Stimulated activated CD4-positive, alpha-beta T cell treated with anti-CD3 and anti-CD28 coated beads, Interleukin-1b, Interleukin-23, amount 100 ng/mL, for 4 hours (primary cell): ENCODE measurements at regions not wholly inside any gene's neighbourhood (a gene's known extent, or its start where the extent isn't known, plus 50 kb on each side); places are given as distances from the start of the nearest gene placed in this dataset.
"Not testable (repeated sequence)": the region's sequence is repeated elsewhere in the genome, so short reads cannot be mapped to it uniquely, and the experiment has no call there.

ENCODE experiments used
- DNase-seq, 2 donors: peaks; one replicate each; pipeline ENCODE4 v3.0.0-alpha.2; 2020; ENCODE audit warnings: low read depth in 2 of 2

GRCh38 chr2:82109418-82109817 is 1804.9 kb upstream of the LRRTM1 start:
- DNase-seq = no peak

DNA sequence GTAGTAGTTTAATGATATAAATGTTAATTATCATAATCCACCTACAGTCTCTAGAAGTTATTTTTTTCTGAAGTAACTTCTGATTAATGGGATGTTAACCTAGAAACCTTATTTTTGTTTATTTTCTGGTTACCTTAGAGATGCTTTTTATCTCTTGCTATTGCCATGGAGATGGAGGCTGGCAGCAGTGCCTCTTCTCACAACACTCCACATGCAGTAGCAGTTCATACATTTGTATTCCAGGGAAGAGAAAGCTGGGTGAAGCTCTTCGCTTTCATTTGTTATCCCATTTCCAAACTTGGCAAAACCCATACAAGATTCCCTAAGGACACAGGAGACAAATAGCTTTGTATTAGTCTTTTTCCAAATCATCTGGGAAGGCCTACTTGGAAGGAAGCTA is 1794.1 kb upstream of the LRRTM1 start:
- no peak for DNase-seq

- DNase-seq = no peak
Observed at GRCh38 chr2:82089518-82089917, 1785.0 kb upstream of the LRRTM1 start.

DNA sequence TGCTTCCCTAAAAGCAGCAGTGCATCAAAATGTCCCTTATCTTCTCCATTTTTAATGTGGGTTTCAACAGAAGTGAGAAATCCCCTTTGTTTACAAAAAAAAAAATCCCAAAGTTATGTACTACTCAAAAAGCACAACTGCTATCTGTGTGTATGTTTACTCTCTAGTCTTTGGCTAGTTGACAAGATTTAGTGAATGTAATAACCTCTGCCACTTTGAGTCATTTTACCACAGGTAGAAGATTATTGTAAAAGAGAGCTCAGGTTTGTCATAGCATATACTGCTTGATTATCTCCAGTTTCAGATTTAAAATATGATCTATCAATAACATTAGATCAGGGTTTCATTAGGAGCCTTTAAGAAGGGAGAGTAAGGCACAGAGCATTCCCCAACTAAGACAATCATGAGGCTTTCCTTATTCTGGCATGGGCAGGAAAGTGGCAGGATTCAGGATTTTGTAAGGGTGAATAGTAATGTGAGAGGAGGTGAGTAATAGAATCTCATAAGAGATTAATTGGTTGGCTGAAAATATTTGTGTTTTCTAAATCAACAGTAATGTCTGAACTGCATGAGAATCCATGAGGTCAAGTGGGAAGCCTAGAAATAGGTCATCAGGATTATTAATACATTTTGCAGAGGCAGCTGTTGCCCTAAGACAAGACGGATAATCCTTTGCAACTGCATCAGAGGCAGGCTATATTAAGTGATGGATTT is 1780.3 kb upstream of the LRRTM1 start:
- no peak for DNase-seq

- no peak for DNase-seq
Observed at GRCh38 chr2:82075875-82076274, 1771.3 kb upstream of the LRRTM1 start.

- DNase-seq = no peak
Observed at GRCh38 chr2:82062463-82062862, 1757.9 kb upstream of the LRRTM1 start.

GRCh38 chr2:82055846-82056245 is 1751.3 kb upstream of the LRRTM1 start:
- DNase-seq = no peak

GRCh38 chr2:82043867-82044266 is 1739.3 kb upstream of the LRRTM1 start:
- no peak for DNase-seq

DNA sequence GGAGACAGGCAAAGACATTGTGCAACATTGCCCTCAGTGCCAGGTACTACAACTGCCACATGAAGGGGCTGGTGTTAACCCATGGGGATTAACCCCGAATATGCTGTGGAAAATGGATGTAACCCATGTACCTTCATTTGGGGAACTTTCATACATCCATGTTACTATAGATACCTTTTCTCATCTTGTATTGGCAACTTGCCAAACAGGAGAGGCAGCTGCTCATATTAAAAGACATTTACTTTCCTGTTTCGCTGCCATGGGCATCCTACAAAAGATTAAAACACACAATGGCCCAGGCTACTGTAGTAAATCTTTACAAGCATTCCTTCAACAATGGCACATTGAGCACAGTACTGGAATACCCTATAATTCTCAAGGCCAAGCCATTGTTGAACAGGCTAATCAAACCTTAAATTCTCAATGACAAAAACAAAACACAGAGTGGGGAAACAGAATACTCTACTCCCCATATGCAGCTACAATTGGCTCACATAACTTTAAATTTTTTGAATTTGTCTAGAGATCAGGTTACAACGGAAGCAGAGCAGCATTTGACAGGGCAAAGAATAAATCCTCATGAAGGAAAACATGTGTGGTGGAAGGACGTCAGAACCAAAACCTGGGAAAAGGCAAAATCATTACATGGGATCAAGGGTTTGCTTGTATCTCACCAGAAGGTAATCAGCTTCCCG is 1723.5 kb upstream of the LRRTM1 start:
- DNase-seq = no peak

DNA sequence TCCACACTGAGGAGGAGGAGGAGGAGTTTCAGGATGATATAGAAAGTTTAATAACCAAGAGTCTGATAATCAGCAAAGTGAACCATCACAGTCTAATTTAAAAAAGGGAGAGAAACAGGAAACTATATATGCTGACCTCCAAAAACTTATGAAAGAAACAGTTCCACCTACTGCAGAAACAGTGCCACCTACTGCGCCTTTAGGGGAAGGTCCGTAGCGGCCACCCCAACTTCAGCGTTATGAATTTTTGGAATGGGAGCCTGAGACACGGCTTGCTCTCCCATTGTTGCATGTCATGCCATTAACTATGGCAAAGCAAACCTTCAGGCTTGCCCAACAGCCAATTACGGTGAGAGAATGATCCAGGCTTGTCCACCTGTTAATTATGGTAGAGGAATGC is 1719.2 kb upstream of the LRRTM1 start:
- no peak for DNase-seq

DNA sequence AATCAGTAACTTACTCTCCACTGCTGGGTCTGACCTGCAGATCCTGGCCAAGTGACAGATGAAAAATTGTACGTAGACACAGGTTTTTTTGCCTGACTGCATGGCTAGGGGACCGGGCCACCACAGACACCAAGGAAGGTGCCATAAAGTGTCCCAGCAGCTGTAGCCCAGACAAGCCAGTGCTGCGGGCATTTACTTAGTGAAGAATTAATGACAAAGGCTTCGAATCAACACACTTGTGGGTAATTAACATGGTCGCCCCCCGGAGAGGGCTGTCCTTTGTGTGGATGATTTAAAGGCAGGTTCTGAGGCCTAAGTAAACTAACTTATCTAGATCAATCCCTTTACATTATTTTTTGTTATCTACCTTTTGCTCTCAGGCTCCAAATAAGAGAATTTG is 1709.1 kb upstream of the LRRTM1 start:
- no peak for DNase-seq

GRCh38 chr2:82007071-82007664 is 1702.6 kb upstream of the LRRTM1 start:
- DNase-seq = no peak

- not testable (repeated sequence) for DNase-seq
Observed at GRCh38 chr2:82005889-82006288, 1701.3 kb upstream of the LRRTM1 start.

GRCh38 chr2:82001614-82002013 is 1697.1 kb upstream of the LRRTM1 start:
- no peak for DNase-seq

GRCh38 chr2:82000606-82001005 is 1696.1 kb upstream of the LRRTM1 start:
- DNase-seq = no peak

- no peak for DNase-seq
Observed at GRCh38 chr2:81996332-81996731, 1691.8 kb upstream of the LRRTM1 start.

DNA sequence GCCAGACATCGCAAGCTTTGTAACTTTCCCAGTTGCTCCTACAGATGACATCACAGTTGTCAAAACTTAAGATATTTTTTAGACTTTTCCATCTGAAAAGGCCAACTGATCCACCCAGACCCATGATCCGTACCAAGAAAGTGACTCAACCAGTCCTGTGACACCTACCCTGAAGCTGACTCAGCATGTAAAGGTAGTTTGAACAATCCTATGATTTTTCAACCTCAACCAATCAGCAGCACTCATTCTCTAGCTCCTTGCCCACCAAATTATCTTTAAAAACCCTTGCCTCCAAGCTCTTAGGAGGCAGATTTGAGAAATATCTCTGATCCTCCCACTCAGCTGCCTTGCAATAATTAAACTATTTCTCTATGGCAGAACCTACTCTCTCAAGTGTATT is 1686.7 kb upstream of the LRRTM1 start:
- no peak for DNase-seq

DNA sequence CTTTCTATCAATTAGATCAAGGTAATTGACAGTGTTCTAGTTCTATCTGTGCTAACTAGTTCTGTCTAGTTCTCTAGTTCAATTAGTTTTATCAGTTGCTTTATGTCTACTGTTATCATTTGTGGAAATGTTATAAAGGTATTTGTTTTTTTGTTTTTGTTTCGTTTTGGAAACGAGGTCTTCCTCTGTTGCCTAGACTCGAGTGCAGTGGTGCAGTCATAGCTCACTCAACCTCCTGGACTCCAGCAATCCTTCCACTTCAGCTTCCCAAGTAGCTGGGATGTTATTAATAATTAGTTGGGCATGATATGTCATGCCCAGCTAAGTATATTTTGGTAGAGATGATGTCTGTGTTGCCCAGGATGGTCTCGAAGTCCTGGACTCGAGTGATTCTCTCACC is 1682.8 kb upstream of the LRRTM1 start:
- DNase-seq = no peak

DNA sequence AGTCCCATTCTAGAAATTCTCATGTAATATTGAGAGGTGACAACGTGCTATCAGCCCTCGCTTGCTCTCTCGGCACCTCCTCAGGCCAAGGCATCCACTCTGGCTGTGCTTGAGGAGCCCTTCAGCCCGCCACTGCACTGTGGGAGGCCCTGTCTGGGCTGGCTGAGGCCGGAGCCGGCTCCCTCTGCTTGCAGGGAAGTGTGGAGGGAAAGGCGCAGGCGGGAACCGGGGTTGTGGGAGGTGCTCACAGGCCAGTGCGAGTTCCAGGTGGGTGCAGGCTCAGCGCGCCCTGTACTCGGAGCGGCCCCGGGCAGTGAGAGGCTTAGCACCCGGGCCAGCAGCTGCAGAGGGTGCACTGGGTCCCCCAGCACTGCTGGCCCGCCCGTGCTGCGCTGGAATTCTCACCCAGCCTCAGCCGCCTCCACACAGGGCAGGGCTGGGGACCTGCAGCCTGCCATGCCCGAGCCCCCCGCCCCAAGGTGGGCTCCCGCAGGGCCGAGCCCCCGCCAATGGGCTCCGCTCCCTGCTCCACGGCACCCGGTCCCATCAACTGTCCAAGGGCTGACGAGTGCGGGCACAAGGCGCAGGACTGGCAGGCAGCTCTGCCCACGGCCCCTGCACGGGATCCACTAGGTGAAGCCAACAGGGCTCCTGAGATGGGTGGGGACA is 1680.6 kb upstream of the LRRTM1 start:
- no peak for DNase-seq

DNA sequence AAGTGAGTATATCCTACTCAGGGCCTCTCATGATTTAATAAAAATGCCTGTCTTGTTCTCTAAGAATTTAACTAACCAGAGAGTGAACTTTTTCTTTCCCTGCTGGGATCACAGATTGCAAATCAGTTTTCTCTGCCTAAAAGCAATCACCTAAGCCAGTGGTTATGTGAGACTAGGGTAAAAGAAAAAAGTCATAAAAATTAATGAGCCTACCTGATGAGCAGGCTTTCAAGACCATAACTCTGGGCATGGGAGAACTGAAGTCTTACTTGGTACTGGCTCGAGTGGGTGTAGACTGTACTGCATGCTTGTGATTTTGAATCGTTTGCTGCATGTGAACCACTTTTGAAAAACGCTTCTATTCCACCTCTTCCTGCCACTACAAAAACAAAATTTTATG is 1677.0 kb upstream of the LRRTM1 start:
- no peak for DNase-seq

DNA sequence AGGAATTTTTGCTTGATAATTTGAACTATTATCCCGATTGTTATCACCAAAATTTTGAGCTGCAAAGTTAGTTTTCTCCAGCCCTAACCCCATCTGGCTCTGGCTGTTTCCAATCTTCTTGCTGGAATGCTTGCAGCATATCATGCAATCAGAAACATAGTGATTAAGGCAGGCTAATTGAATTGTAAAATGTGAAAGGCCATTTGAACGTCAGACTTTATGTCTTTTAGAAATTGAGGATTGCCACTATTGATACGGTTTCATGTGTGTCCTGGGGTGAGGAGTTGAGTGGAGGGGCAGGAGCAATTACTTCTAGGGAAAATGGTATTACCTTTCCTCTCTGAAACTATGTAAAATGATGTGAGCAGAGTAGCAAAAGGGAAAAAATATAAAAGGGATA is 1674.5 kb upstream of the LRRTM1 start:
- no peak for DNase-seq

DNA sequence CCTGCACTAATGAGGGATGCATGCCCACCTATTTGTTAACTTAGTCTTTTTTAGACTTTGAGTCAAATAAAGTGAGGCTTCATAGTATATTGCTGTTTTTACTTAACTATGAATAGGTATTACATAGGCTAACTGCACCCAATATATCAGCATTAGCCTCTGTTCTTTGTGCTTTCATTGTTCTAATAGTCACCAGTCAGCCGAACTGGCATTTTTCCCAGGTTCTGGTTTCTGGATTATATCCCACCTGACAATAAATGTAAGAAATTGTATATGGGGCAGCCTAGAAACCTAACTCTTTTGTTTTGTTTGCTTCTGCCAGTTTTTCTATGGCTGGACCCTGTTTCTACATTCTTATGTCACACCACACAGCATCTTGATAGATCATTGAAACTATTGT is 1672.4 kb upstream of the LRRTM1 start:
- no peak for DNase-seq

- DNase-seq = no peak
Observed at GRCh38 chr2:81974216-81974615, 1669.7 kb upstream of the LRRTM1 start.
